GM21529 (cell line): ENCODE measurements at regions not wholly inside any gene's neighbourhood (a gene's known extent, or its start where the extent isn't known, plus 50 kb on each side); places are given as distances from the start of the nearest gene placed in this dataset.

Experiments
- ATAC-seq: cut with Tn5 transposase; IDR thresholded peaks from one replicate; pipeline ENCODE4 v1.9.1; 2021; ENCODE audit not compliant: unreplicated experiment

- no peak for ATAC-seq
Observed at GRCh38 chrX:15191830-15192229, 78.1 kb downstream of the ASB9 start.

GRCh38 chrX:15188039-15188438, 81.8 kb downstream of the ASB9 start:
- no peak for ATAC-seq

- ATAC-seq, result no peak
Observed at GRCh38 chrX:15177316-15177715, 92.6 kb downstream of the ASB9 start.

DNA sequence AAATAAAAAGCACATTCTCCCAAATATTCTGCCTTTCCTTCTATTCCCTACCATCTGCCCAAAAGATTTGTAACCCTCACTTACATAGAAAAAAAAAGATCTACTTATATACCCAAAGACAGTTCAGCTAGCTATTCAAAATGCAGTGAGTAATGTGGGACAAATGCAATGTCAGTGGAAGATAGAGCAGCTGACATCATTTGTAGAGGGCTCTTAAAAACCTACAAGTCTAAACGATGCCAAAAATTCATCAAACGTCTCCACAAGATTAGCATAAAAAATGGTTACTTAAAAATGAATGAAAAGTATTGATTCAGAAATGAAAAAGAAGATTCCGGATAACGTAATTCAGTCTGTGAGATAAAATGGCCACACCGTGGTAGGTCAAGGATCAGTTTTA, 96.5 kb downstream of the ASB9 start:
- no peak for ATAC-seq

DNA sequence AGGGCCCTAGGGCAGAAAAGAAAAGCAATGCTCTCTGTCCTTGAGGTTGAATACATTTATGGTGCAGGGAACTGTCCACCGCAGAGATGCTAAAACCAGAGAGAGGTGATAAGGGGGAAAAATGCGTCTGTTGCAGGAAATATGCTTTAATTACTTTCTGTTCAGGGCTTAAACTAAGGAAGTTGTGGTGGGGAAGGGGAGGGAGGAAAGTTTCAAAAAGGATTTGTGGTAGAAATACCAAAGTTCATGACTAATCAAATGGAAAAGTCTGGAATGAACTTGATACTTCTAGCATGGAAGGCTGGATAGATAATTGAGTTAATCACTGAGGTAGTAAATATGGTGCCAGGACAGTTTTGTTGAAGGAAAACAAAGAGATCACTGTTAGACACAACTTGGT, 99.0 kb downstream of the ASB9 start:
- no peak for ATAC-seq

- no peak for ATAC-seq
Observed at GRCh38 chrX:15167826-15168225, 102.1 kb downstream of the ASB9 start.

DNA sequence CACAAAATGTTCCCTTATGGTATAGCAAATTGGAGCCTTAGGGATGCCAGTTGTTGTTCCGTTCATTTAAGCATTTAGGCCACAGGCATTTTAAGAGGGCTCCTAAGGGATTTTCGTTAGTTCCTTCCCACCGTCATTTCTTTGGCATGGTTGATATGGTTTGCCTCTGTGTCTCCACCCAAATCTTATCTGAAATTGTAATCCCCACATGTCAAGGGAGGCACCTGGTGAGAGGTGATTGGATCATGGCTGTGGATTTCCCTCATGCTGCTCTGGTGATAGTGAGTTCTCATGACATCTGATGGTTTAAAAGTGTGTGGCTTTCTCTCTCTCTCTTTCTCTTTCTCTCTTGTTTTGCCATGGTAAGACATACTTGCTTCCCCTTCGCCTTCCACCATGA, 104.1 kb downstream of the ASB9 start:
- no peak for ATAC-seq

DNA sequence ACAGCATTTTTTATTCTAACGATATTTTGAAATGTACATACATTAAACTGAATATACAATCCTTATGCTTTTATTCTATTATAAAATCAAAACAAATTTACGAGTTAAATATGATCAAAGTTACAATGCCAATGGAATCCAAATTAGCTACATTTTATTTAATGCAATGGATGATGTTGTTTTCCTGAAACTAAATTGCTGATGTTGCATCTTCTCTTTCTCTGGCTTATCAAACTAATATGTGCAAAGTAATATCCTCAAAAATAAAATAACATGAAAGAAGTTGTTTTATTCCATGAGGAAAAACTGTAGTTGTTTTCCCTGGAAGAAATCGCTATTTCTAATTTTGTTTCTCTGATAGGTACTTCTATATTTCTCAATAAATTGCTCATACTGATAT, 106.8 kb downstream of the ASB9 start:
- ATAC-seq, result no peak

DNA sequence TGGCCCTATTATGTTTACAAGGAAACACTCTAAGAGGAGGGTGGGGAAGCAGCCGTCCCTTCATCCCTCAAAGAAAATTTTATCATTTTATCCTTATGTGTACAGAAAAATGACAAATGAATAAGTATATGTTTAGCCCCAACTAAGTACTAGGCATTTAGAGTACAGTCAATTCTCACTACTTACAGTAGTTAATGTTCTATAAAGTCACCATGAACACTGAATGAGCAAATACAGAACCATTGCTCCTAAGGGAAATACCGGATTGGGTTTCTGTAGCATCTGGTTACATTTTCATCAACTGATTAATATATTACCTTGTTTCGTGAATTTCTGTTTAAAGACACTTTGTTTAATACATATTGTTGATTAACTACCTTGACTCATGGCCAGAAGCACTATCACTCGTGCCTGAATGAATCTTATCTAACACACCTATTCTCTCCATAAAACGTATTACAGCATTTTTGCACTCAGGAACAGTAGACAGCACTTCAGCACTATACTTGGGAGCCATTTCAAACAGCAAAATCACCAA, 109.3 kb downstream of the ASB9 start:
- ATAC-seq, result peak; percentile 42

- peak; percentile 75 for ATAC-seq
Observed at GRCh38 chrX:15158736-15159406, 111.0 kb downstream of the ASB9 start.

GRCh38 chrX:15158350-15158735, 111.5 kb downstream of the ASB9 start:
- peak; percentile 13 for ATAC-seq

- ATAC-seq, result no peak
Observed at GRCh38 chrX:15157624-15158023, 112.3 kb downstream of the ASB9 start.

DNA sequence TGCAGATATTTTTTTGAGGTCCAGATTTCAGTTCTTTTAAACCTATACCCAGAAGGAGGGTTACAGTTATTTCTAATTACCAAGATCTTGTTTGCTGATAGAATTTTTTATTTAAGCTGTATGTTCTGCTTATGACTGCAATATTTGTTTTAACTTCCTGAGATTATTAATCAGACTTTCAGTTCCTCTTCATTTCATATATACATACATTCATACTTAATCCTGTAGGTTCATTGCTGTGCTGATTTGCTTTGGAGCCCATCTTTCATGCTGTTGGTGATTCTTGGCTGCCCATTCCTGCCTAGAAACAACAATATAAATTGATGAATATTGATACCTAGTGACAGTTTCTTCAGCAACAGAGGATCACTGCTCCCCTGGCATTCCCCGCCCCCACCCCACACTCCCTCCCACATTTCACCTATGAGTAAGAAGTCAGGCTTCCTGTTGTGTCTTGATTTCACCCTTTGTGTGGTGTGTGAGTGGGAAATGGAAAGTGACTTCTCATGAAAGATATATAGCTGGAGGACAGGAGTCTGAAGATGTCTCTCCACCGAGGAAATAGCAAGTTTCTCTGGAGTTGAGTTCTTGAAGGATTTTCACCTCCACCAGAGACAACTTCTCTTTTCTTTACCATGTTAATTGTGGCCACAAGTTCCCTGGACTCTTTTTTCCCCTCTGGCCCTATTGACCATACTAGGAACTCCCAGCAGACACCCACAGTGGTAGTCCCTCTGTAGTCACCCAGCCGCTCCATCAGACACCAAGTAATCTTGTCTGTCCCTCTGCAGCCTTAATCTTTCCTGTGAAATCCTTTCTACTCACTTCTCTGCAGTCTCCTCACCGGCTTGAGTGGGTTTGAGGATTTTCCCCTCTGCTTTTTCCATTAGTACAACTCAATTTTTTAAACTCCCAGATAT, 118.4 kb downstream of the ASB9 start:
- peak; percentile 74 for ATAC-seq

DNA sequence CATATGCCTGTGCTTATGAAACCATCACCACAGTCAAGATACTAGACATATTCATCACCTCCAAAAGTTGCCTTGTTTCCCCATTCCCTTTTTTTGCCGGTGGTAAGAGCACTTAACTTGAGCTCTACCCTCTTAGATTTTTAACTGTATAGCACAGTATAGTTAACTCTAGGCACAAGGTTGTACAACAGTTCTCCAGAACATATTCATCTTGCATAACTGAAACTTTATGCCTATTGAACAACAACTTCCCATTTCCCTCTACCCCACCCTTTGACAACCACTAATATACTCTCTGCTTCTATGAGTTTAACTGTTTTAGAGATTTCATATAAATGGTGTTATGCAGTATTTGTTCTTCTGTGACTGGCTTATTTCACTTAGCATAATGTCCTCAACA, 119.3 kb downstream of the ASB9 start:
- ATAC-seq, result no peak

DNA sequence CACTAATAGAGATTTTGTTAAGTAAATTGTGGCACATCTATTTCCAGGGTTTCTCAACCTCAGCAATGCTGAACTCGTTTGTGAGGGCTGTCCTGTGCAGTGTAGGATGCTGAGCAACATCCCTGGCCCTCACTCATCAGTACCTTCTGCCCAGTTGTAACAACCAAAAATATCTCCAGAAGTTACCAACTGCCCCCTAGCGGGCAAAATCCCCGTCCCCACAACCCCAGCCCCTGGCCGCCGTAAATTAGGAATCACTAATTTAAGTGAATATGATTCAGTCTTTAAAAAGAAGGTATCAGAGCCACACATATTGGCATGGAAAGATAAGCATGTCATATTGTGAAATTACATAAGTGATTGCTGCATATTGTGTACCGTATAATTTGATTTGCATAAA, 123.4 kb downstream of the ASB9 start:
- no peak for ATAC-seq

DNA sequence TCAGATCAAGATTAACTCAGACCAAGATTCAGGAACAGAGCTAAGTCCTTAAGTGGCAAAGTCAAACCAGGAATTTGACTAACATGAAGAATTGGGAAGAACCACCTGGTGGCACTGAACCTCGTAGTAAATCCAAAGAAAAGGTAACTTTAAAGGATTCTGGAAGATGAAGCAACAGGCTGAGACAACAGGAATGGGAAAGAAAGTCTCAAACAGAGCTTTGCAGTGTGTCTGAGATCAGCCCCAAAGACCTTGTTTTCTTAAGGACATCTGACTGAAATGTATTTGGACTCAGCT, 126.1 kb downstream of the ASB9 start:
- no peak for ATAC-seq

DNA sequence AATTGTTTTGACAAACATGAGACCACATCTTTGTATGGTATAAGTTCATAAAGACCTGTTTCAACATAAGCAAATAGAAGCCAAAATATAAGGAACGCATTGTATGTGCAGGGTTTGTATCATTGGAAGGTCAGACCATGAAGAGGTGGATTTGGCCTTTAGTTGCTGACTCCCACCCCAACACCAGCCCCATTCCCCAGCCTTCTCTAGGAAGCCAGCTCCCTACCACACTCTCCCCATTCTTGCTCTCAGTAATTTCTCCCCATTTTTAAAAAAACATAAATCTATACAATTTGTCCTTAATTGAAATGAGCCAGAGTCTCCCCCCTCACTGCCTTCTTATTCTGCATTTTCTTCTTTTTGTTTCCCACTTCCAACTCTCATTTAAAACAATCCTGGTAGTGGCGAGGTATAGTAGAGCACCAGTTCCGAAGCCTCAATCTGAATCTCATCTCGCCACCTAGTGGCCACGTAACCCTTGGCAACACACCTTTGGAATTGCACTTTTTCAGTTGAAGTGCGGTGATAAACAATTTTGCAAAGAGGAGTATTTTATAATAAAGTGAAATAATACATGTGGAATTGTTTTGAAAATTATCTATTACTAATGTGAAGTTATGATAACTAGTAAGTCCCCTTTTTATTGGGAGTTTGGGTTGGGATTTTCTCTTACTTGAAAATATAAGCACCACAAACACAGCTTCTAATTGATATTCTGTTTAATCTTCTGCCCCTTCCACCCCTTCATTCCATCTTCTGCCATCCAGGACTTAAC, 126.6 kb downstream of the ASB9 start:
- ATAC-seq, result peak; percentile 80

DNA sequence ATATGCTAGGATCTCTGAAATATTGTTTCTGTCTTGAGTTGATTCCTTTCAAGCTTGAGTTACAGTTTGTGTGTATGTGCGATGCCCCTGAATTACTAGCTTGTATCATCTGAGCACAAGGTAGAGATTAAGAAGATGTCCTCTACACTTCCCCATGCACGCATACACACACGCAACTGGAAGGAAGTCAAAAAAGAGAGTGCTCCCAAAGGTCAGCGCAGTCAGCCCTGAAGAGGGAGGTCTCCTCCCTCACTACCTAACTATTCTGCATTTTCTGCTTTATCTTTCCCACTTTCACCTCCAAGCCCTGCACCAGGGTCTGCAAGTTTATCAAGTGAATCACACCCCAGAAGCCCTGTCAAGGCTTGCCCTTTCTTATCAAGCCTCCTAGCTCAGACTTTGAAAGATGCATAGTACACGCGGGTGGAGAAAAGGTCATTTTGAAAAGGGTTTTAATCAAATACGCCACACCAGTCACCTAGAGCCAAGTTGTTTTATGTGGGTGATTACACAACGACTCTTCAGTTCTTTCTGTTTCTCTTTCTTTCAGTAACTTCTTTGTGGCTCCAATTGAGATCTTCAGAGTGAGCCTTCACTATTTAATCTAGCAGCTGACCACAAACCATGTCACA, 127.7 kb downstream of the ASB9 start:
- ATAC-seq, result no peak

GRCh38 chrX:15136795-15137194, 133.1 kb downstream of the ASB9 start:
- ATAC-seq, result no peak

DNA sequence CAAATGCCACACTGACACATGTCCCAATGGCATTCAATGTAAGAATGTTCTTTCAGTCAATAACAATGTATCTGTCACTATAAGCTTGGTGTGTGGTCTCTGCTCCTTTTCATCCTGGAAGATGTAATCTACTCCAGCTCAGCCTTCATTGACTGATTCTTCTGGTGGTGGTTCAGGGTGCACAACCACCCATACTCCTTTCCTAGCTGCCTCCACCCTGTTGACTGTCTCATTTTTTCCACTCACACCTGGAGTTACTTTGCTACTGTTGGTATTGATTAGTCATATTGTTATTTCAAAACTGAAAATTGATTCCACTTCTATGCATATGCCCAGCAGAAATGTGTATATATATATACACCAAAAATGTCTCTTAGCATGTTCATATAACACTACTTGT, 140.5 kb downstream of the ASB9 start:
- no peak for ATAC-seq

DNA sequence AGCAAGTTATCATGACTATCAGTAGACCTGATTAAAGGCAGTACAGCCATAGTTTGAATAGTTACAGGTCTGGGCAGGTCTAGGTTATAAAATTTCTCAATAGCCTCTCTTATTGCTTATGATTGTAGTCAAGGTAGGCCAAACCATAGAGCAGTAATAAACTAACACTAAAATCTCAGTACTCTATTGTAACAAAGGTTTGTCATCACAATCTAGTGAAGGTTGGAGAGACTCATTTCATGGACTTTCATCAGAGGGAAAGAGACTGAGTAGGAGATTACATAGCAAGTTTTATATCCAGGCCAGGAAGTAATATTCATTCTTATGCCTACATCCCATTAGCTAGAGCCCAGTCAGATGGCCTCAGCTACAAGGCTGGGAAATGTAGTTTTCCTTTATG, 141.0 kb downstream of the ASB9 start:
- ATAC-seq, result no peak
